Panc1 (cell line): ENCODE measurements at regions not wholly inside any gene's neighbourhood (a gene's known extent, or its start where the extent isn't known, plus 50 kb on each side); places are given as distances from the start of the nearest gene placed in this dataset.

Experiments used
- ATAC-seq: fragments of 200-7000 bp; cut with Tn5 transposase; 2 replicates; pipeline ENCODE4 v1.9.1; 2020; ENCODE audit warnings: mild to moderate bottlenecking, moderate library complexity
- BruUV-seq: library from RNA; stranded (reverse); fragments of 400-500 nt; replicated peaks from 2 replicates; lab custom pipeline; 2021; lab: Mats Ljungman, UMichigan
- CTCF ChIA-PET: fragments of 300-600 bp; sonication (Branson Sonifier 250); formaldehyde crosslinking; loops from one replicate; lab custom pipeline; 2022; ENCODE audit warnings: antibody characterized with exemption; lab: Charles Lee
- POLR2A ChIA-PET: fragments of 300-600 bp; sonication (Branson Sonifier 250); formaldehyde crosslinking; loops from one replicate; lab custom pipeline; 2022; ENCODE audit warnings: antibody characterized with exemption; lab: Charles Lee
- DNase-seq: peaks from one replicate; pipeline ENCODE4 v3.0.0-alpha.2; 2010; ENCODE audit warnings: low read depth, low spot score
- H3K27ac ChIP-seq: 2 replicates; pipeline ENCODE4 v1.5.1; 2011; ENCODE audit warnings: mild to moderate bottlenecking, low read length, inconsistent platforms
- H3K27me3 ChIP-seq: fragments of 200-500 bp; sonication (Bioruptor generic); 2 replicates; pipeline ENCODE4 v1.6.0; 2014; ENCODE audit warnings: low read length, inconsistent platforms; ENCODE audit not compliant: control insufficient read depth, insufficient read depth
- H3K36me3 ChIP-seq: fragments of 200-500 bp; sonication (Bioruptor generic); 2 replicates; pipeline ENCODE4 v1.5.1; 2014; ENCODE audit warnings: inconsistent platforms, mild to moderate bottlenecking, low read length, moderate library complexity; ENCODE audit not compliant: control insufficient read depth, insufficient read depth
- H3K4me1 ChIP-seq: 2 replicates; pipeline ENCODE4 v1.5.1; 2011; ENCODE audit warnings: inconsistent platforms, mild to moderate bottlenecking, low read length, moderate library complexity; ENCODE audit not compliant: control insufficient read depth, insufficient read depth
- H3K4me3 ChIP-seq, 2 experiments: 2 replicates each; pipeline ENCODE4 v1.5.1; 2011 to 2012; ENCODE audit warnings: low read depth in 2 of 2, low read length in 2 of 2, mild to moderate bottlenecking in 2 of 2, inconsistent platforms in 1 of 2, moderate library complexity in 1 of 2
- H3K9me3 ChIP-seq: fragments of 200-500 bp; sonication (Bioruptor generic); 2 replicates; pipeline ENCODE4 v1.5.1; 2014; ENCODE audit warnings: low read depth, mild to moderate bottlenecking, inconsistent platforms, low read length, moderate library complexity; ENCODE audit not compliant: control insufficient read depth, insufficient read depth
- CTCF ChIP-seq: fragments of 450-650 bp; IDR thresholded peaks from 2 replicates; pipeline ENCODE4 v1.5.1; 2017; ENCODE audit warnings: mild to moderate bottlenecking
- POLR2AphosphoS5 ChIP-seq: IDR thresholded peaks from 2 replicates; pipeline ENCODE4 v1.6.1; 2012; ENCODE audit warnings: mild to moderate bottlenecking, low read depth, low read length, moderate library complexity
- SIN3A ChIP-seq: IDR thresholded peaks from 2 replicates; pipeline ENCODE4 v1.6.1; 2012; ENCODE audit warnings: low read depth, mild to moderate bottlenecking, low read length, moderate library complexity, borderline replicate concordance; ENCODE audit not compliant: insufficient read depth
- TCF7L2 ChIP-seq: IDR thresholded peaks from 2 replicates; pipeline ENCODE4 v1.6.1; 2011; ENCODE audit warnings: mild to moderate bottlenecking, low read depth, low read length, inconsistent platforms
- in situ Hi-C: cut with HindIII; loops from 2 replicates; pipeline ENCODE4 v1.10.0; 2016; ENCODE audit warnings: low sequenced_read_pairs, low pct_unique_long_range_greater_than_20kb
- intact Hi-C: fragments of 100-400 bp; cut with micrococcal nuclease; formaldehyde crosslinking; loops from one replicate; pipeline ENCODE4 v1.10.0; 2022; ENCODE audit not compliant: unreplicated experiment
- TF ChIP-seq, protein P1 (sequence below), 2 experiments: IDR thresholded peaks; 2 replicates each; pipeline ENCODE4 v1.6.1; 2011 to 2012; ENCODE audit warnings: low read depth in 2 of 2, control low read depth in 1 of 2, low read length in 1 of 2, mild to moderate bottlenecking in 1 of 2, moderate library complexity in 1 of 2; ENCODE audit not compliant: insufficient read depth in 1 of 2

DNA sequence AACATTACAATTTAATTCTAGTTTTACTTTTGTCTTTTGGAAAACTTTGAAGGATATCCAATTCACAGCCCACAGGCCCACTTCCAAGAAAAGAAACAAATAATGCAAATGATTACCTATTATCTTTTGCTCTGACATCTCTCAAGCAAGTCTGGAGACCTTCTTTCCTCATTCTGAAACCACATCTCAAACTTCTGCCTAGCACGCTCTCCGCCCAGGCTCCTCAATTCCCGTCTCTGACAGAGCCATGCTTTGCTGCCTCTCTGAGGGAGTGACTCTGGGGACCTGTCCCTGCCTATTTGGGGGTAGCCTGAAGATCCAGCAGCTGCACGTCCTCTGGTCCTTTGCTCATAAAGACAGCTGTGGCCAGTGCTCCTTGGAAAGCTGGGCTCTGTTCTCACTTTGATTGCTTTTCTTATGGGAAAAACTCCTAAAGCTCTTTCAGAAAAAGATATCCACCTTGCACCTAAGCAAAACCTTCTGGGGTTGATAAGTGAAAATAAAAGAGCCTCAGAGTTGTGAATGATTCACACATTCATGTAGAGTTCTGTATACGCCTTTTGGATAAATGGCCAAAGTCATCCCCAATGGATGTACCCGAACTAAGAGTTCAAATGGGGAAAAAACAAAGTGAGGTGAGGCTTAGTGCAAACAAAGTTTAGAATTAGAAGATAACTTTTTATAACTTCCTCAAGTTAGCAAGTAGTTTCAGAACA, 72.4 kb upstream of the TNIP3 start:
- H3K4me1 ChIP-seq: no peaks in the 10 kb centered on the region
- in situ Hi-C loops (no loop called here), intact Hi-C loops (no loop called here)
- H3K27me3 ChIP-seq: no peaks in the 10 kb centered on the region
- TF ChIP-seq TCF7L2 (no peak), CTCF (no peak)
- no TSS peak for BruUV-seq
- H3K36me3 ChIP-seq: no peaks in the 10 kb centered on the region
- ChIA-PET POLR2A (no interaction called here), CTCF (no interaction called here)
- H3K9me3 ChIP-seq: no peaks in the 10 kb centered on the region
- no peak overlapping the region for H3K27ac ChIP-seq
- no peak overlapping the region for H3K4me3 ChIP-seq
- ATAC-seq (no peak), DNase-seq (no peak)

DNA sequence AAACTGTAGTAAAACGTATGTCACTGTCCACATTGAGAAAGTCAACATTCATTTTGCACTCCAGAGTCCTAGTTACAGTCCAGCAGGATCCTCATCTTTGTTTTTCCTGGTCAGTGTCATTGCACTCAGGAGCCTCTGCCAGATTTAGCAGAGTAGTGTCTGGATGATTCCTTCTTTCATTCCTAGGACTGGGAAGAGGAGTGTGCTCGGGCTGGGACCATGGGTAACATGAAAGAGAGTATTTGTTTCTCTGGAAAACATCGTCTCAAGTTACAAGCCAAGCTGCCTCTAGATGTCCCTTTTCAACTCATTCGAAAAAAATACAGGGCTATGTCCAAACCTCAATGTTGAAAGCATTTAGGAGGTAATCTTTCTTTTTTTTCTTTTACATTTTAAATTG, 69.9 kb upstream of the TNIP3 start:
- no peak for ATAC-seq
- BruUV-seq: no TSS peak
- intact Hi-C loops: no loop called here

More for the DNA sequence above, 69.9 kb upstream of the TNIP3 start:
- CTCF ChIA-PET: no interaction called here
- Histone ChIP-seq H3K36me3 (no peaks in the 10 kb centered on the region), H3K27ac (no peak overlapping the region), H3K4me3 (no peak overlapping the region), H3K4me1 (no peaks in the 10 kb centered on the region), H3K9me3 (no peaks in the 10 kb centered on the region), H3K27me3 (no peaks in the 10 kb centered on the region)
- in situ Hi-C loops: no loop called here
- TF ChIP-seq, protein P1, sequence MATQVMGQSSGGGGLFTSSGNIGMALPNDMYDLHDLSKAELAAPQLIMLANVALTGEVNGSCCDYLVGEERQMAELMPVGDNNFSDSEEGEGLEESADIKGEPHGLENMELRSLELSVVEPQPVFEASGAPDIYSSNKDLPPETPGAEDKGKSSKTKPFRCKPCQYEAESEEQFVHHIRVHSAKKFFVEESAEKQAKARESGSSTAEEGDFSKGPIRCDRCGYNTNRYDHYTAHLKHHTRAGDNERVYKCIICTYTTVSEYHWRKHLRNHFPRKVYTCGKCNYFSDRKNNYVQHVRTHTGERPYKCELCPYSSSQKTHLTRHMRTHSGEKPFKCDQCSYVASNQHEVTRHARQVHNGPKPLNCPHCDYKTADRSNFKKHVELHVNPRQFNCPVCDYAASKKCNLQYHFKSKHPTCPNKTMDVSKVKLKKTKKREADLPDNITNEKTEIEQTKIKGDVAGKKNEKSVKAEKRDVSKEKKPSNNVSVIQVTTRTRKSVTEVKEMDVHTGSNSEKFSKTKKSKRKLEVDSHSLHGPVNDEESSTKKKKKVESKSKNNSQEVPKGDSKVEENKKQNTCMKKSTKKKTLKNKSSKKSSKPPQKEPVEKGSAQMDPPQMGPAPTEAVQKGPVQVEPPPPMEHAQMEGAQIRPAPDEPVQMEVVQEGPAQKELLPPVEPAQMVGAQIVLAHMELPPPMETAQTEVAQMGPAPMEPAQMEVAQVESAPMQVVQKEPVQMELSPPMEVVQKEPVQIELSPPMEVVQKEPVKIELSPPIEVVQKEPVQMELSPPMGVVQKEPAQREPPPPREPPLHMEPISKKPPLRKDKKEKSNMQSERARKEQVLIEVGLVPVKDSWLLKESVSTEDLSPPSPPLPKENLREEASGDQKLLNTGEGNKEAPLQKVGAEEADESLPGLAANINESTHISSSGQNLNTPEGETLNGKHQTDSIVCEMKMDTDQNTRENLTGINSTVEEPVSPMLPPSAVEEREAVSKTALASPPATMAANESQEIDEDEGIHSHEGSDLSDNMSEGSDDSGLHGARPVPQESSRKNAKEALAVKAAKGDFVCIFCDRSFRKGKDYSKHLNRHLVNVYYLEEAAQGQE (IDR thresholded peaks at IDR 0.05; ENCODE audit: insufficient read depth in 1 of 2, low read depth in 2 of 2, low read length in 1 of 2): no peak
- TF ChIP-seq POLR2AphosphoS5 (no peak), CTCF (no peak), SIN3A (no peak), TCF7L2 (no peak)
- DNase-seq: no peak
- POLR2A ChIA-PET: no interaction called here
